Neural cell (in vitro differentiated cells): ENCODE measurements at regions not wholly inside any gene's neighbourhood (a gene's known extent, or its start where the extent isn't known, plus 50 kb on each side); places are given as distances from the start of the nearest gene placed in this dataset.

Experiments
- H2AFZ ChIP-seq: fragments of 200-600, 300-800 bp; sonication (generic), shearing (Covaris generic); 2 replicates; pipeline ENCODE4 v1.6.0; 2014; ENCODE audit warnings: low read depth, mild to moderate bottlenecking, antibody characterized with exemption, low read length, moderate library complexity
- H3F3A ChIP-seq: fragments of 200-600 bp; shearing (Covaris generic); 2 replicates; pipeline ENCODE4 v1.6.1; 2016; ENCODE audit warnings: mild to moderate bottlenecking, moderate library complexity, mixed read lengths, antibody characterized with exemption, low read length; ENCODE audit not compliant: insufficient read depth, poor library complexity, severe bottlenecking
- H3K27ac ChIP-seq: fragments of 200-600, 300-800 bp; sonication (generic), shearing (Covaris generic); 2 replicates; pipeline ENCODE4 v1.5.1; 2014; ENCODE audit warnings: mild to moderate bottlenecking, low read length, moderate library complexity
- H3K27me3 ChIP-seq: fragments of 300-800, 200-600 bp; sonication (generic), shearing (Covaris generic); 2 replicates; pipeline ENCODE4 v1.6.0; 2014; ENCODE audit warnings: mild to moderate bottlenecking, low read depth, low read length, moderate library complexity; ENCODE audit not compliant: insufficient read depth
- H3K36me3 ChIP-seq: fragments of 300-800, 200-600 bp; sonication (generic), shearing (Covaris generic); 2 replicates; pipeline ENCODE4 v1.5.1; 2014; ENCODE audit warnings: mild to moderate bottlenecking, antibody characterized with exemption, low read length, moderate library complexity; ENCODE audit not compliant: insufficient read depth
- H3K4me2 ChIP-seq: fragments of 300-800, 200-600 bp; sonication (generic), shearing (Covaris generic); 2 replicates; pipeline ENCODE4 v1.6.0; 2014; ENCODE audit warnings: mild to moderate bottlenecking, low read length
- H3K4me3 ChIP-seq: fragments of 300-800, 200-600 bp; sonication (generic), shearing (Covaris generic); 2 replicates; pipeline ENCODE4 v1.5.1; 2014; ENCODE audit warnings: mild to moderate bottlenecking, low read length, moderate library complexity
- H3K79me2 ChIP-seq: fragments of 200-600 bp; shearing (Covaris generic); replicated peaks from 2 replicates; pipeline ENCODE4 v1.6.0; 2014; ENCODE audit warnings: mild to moderate bottlenecking, low read length, moderate library complexity; ENCODE audit not compliant: insufficient read depth
- H3K9ac ChIP-seq: fragments of 300-800, 200-600 bp; sonication (generic), shearing (Covaris generic); 2 replicates; pipeline ENCODE4 v1.6.1; 2016; ENCODE audit warnings: mild to moderate bottlenecking, low read length, mixed read lengths
- H3K9me2 ChIP-seq: fragments of 200-600 bp; shearing (Covaris generic); 2 replicates; pipeline ENCODE4 v1.6.1; 2016; ENCODE audit warnings: mild to moderate bottlenecking, low read length, mixed read lengths; ENCODE audit not compliant: insufficient read depth
- H3K9me3 ChIP-seq: fragments of 200-600, 300-800 bp; sonication (generic), shearing (Covaris generic); 2 replicates; pipeline ENCODE4 v1.6.1; 2016; ENCODE audit warnings: mild to moderate bottlenecking, mixed run types, low read length, moderate library complexity, mixed read lengths
- H4K20me1 ChIP-seq: fragments of 200-600 bp; shearing (Covaris generic); 2 replicates; pipeline ENCODE4 v1.6.1; 2016; ENCODE audit warnings: mild to moderate bottlenecking, mixed run types; ENCODE audit not compliant: insufficient read depth
- CTCF ChIP-seq: fragments of 450-650 bp; IDR thresholded peaks from 2 replicates; pipeline ENCODE4 v1.5.1; 2014; ENCODE audit warnings: antibody characterized with exemption, mild to moderate bottlenecking, moderate library complexity; ENCODE audit not compliant: poor library complexity, severe bottlenecking
- EP300 ChIP-seq: fragments of 450-650 bp; conservative IDR thresholded peaks from 2 replicates; pipeline ENCODE4 v1.6.1; 2014; ENCODE audit warnings: antibody characterized with exemption, mild to moderate bottlenecking, moderate library complexity; ENCODE audit not compliant: poor library complexity, severe bottlenecking
- EZH2 ChIP-seq: fragments of 200-600, 300-800 bp; shearing (Covaris generic), sonication (generic); IDR thresholded peaks from 2 replicates; pipeline ENCODE4 v1.6.1; 2014; ENCODE audit warnings: antibody characterized with exemption, low read length, borderline replicate concordance, mild to moderate bottlenecking; ENCODE audit not compliant: insufficient read depth, poor library complexity, severe bottlenecking
- MXI1 ChIP-seq: fragments of 450-650 bp; conservative IDR thresholded peaks from 2 replicates; pipeline ENCODE4 v1.6.1; 2014; ENCODE audit warnings: antibody characterized with exemption, mild to moderate bottlenecking; ENCODE audit not compliant: poor library complexity, severe bottlenecking
- POLR2AphosphoS5 ChIP-seq: IDR thresholded peaks from 2 replicates; pipeline ENCODE4 v1.6.1; 2012
- RAD21 ChIP-seq: fragments of 450-650 bp; conservative IDR thresholded peaks from 2 replicates; pipeline ENCODE4 v1.6.1; 2014; ENCODE audit warnings: antibody characterized with exemption, mild to moderate bottlenecking, moderate library complexity
- REST ChIP-seq: IDR thresholded peaks from 2 replicates; pipeline ENCODE4 v1.6.1; 2012; ENCODE audit warnings: borderline replicate concordance
- SMC3 ChIP-seq: fragments of 450-650 bp; conservative IDR thresholded peaks from 2 replicates; pipeline ENCODE4 v1.6.1; 2014; ENCODE audit warnings: antibody characterized with exemption, mild to moderate bottlenecking, moderate library complexity; ENCODE audit not compliant: poor library complexity
- TAF1 ChIP-seq: IDR thresholded peaks from 2 replicates; pipeline ENCODE4 v1.6.1; 2012; ENCODE audit warnings: low read depth

DNA sequence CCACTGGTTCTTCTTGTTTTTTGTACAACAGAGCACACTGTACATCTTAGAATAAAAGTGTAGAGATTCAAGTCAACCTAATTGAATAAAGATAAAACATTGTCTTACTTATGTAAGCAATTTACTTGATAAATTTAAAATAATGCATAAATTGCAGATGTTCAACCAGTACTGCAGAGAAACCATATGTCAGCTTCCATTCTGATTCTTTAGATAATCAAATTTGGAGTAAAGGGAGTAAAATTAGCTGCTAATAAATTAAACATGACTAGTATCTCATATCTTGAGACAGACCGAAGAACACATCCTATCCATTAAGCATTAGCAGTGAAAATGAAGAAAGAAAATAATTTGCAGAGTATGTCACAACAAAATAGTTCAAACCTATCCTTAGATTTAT lies 261.2 kb downstream of the GASK1B start:
- TF ChIP-seq RAD21 (no peak), EP300 (no peak), SMC3 (no peak), REST (no peak), TAF1 (no peak), MXI1 (no peak), POLR2AphosphoS5 (no peak), CTCF (no peak), EZH2 (no peak)
- Histone ChIP-seq H3F3A (no peaks in the 10 kb centered on the region), H3K4me3 (no peak overlapping the region)

GRCh38 chr4:157908691-157909090 lies 264.1 kb downstream of the GASK1B start:
- TF ChIP-seq TAF1 (no peak), REST (no peak), EZH2 (no peak), CTCF (no peak), MXI1 (no peak), RAD21 (no peak), POLR2AphosphoS5 (no peak), EP300 (no peak), SMC3 (no peak)

More for the DNA sequence above, 261.2 kb downstream of the GASK1B start:
- no peak overlapping the region for H3K4me2 ChIP-seq
- no peak overlapping the region for H3K9ac ChIP-seq
- no peaks in the 10 kb centered on the region for H3K9me2 ChIP-seq
- H4K20me1 ChIP-seq: no peaks in the 10 kb centered on the region
- no peaks in the 10 kb centered on the region for H3K36me3 ChIP-seq
- H2AFZ ChIP-seq: no peak overlapping the region
- H3K27ac ChIP-seq: no peak overlapping the region
- no peaks in the 10 kb centered on the region for H3K9me3 ChIP-seq
- H3K27me3 ChIP-seq: no peaks in the 10 kb centered on the region
- no peaks in the 10 kb centered on the region for H3K79me2 ChIP-seq

More at GRCh38 chr4:157908691-157909090, 264.1 kb downstream of the GASK1B start:
- no peaks in the 10 kb centered on the region for H4K20me1 ChIP-seq
- no peak overlapping the region for H3K4me2 ChIP-seq
- H3K36me3 ChIP-seq: no peaks in the 10 kb centered on the region
- no peaks in the 10 kb centered on the region for H3K9me3 ChIP-seq
- no peaks in the 10 kb centered on the region for H3K27me3 ChIP-seq
- H2AFZ ChIP-seq: no peak overlapping the region
- H3K9me2 ChIP-seq: no peaks in the 10 kb centered on the region
- no peak overlapping the region for H3K4me3 ChIP-seq
- no peaks in the 10 kb centered on the region for H3F3A ChIP-seq
- no peak overlapping the region for H3K27ac ChIP-seq
- no peaks in the 10 kb centered on the region for H3K79me2 ChIP-seq
- H3K9ac ChIP-seq: no peak overlapping the region
